GM21717 (cell line): ENCODE measurements at regions not wholly inside any gene's neighbourhood (a gene's known extent, or its start where the extent isn't known, plus 50 kb on each side); places are given as distances from the start of the nearest gene placed in this dataset.
A peak's percentile ranks its signal among the peaks of the same experiment; 100 is the strongest.

Source experiments
- ATAC-seq: cut with Tn5 transposase; IDR thresholded peaks from one replicate; pipeline ENCODE4 v1.9.1; 2021; ENCODE audit warnings: mild to moderate bottlenecking, moderate library complexity; ENCODE audit not compliant: unreplicated experiment

GRCh38 chr4:20395160-20395773 lies 143.6 kb downstream of the SLIT2 start:
- peak; percentile 67 for ATAC-seq

DNA sequence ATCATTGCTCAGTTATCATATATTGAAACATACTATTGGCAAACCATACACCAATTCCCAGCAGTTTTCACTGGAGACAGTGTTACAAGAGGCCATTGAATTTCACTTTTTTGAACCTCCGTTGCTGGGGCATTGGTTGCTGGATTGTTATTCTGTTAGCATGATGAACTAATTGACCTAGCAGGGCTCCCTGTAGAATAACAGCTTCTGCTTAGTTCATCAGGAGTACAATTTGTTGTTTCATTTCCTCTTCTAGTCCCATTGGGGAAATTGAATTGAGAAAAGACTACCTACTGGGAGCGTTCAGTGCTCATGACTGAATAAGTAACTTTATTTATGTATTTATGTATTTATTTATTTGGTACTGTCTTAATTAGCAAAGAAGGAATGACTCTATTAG lies 151.6 kb downstream of the SLIT2 start:
- no peak for ATAC-seq

GRCh38 chr4:20403846-20404245 lies 152.1 kb downstream of the SLIT2 start:
- no peak for ATAC-seq

GRCh38 chr4:20408611-20409010 lies 156.9 kb downstream of the SLIT2 start:
- ATAC-seq = no peak

- ATAC-seq = no peak
Observed at GRCh38 chr4:20412072-20412471, 160.4 kb downstream of the SLIT2 start.

DNA sequence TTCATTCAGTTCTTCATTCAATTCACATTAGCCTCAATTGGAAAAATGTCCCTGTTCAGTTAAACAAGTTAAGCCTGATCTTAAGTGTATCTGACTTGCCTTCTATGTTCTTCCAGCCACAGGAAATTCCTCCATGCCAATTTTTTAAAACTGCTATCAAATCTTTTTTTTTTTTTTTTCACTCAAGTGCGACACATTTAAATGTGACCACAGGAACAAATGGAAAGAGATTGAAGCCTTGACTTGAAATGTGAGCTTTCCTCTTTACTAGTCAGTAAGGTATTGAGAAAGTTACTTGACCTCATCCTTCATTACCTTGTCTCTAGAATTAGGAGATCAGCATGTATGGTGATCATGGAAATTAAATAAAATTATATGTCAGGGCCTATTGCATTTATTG lies 165.1 kb downstream of the SLIT2 start:
- ATAC-seq = no peak

GRCh38 chr4:20418861-20419451 lies 167.3 kb downstream of the SLIT2 start:
- ATAC-seq = peak; percentile 99

DNA sequence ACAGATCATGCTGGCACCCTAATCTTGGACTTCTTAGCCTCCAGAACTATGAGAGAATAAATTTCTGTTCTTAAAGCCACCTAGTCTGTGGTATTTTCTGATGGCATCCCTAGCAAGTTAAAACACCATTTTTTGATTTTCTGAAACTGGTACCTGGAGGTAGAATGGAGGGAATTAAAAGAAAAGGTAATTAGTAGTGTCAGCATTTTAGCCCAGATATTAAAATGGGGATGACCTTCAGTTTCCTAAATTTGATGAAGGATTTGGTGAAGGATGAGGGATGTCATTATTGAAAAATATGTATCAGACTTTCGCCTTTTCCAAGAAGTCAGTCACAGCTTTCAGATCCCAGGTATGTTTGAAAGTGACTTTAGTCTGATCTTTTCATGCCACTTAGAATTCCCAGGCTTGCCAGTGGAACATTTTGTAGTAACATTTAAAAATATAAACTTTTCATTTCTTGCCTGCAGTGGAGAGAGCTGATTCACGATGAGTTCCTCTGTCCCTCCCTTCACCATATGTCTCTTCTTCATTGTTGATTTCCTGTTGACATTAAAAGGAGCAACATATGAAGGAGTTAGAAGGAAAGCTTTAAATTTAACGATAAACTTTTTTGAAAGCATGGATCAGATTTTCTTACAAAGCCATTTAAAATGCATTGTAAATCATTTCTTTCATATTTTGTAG lies 169.4 kb downstream of the SLIT2 start:
- ATAC-seq = no peak

DNA sequence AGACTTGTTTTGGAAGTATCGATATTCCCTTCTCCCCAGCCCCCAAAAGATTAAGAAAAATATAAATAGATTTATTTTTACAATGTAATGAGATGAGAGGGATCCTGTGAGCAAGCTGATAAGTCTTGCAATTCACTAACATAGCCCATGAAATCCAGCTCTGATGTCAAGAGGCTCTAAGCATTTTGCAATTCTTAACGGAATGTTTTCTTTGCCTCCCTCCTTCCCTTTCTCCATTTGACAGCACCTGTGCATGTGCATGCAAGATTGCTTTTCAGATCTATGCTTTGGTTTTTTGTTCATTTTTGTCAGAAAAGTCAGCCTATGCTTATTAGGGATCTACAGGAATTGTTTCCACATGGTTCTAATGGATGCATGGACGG lies 169.9 kb downstream of the SLIT2 start:
- no peak for ATAC-seq

GRCh38 chr4:20422398-20422797 lies 170.7 kb downstream of the SLIT2 start:
- peak; percentile 71 for ATAC-seq

- no peak for ATAC-seq
Observed at GRCh38 chr4:20423420-20423819, 171.7 kb downstream of the SLIT2 start.

- ATAC-seq = no peak
Observed at GRCh38 chr4:20426028-20426427, 174.3 kb downstream of the SLIT2 start.

DNA sequence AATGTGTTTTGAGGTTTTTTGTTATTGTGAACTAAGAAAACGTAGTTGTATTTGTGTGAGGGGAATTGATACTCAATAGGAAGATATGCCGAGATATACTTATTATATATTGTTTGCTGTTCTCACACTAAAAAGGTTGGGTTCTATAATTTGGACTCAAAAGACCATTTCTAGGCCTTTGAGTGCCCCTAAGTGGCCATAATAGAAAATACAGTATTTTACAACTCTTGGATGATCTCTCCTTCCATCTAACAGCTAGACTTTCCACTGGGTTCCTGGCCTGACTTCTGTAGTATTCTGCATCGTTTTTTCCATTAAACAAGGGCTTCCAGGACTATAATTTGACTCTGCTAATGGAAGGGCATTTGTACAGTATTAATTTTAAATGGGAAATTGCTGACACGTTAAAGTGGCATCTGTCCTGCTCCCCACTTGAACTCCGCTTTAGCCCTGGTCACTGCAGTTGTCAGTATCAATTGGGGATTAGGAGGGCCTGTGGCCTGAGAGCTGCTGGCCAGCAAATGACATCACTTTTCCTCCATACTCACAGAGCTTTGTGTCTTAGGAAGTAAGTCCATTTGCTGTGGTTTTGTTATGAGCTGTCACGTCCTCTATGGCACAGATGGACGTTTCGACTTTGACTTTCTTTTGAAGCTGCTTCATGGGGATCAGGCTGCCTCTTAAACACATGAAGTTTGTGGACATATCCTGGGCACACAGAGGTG lies 176.9 kb downstream of the SLIT2 start:
- ATAC-seq = peak; percentile 62

DNA sequence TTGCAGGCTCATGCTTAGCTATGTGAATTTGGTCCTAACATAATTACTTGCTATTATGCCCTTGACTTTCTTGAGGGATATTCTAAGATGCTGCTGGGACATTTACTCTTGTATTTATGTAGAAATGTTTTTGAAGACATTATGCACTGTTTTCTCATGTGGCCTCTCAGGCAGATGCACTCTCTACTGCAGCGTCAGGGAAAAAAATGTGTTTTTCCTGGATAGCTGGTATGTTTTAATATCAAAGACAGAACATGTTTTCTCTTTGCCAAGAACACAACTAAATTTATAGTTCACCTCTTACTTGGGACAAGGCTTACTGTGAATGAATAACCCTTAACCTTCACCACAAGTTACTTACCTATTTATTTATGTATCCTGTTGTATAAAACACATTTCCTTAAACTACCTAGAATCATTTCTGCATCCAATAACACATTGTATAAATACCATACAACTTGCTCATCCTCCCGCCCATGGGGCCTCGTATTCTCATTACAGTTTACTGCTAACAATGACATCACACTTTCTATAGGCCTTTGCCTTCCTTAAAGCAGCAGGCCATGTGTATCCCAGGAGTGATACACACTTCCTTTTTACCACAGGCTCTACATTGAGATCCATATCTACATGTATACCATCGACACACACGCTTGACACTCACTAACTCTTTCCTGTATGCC lies 178.7 kb downstream of the SLIT2 start:
- no peak for ATAC-seq

GRCh38 chr4:20431543-20431951 lies 179.8 kb downstream of the SLIT2 start:
- no peak for ATAC-seq

DNA sequence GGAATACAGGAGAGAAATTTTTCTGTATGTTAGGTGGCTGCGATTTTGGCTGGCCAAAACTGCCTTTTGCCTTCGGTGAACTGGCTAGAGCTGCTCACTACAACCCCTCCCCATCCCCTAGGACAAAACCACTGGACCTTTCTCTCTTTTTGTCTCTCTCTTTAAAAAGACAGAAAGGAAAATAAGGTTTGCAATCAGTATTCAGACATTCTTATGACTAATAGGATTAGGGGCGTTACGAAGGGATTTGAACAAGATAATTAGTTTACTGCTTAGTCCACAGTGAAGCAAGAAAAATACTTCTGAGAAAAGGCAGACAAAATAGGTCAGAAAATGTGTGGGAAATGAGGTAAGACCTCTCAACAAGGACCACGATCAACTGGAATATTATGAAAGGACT lies 180.4 kb downstream of the SLIT2 start:
- no peak for ATAC-seq

DNA sequence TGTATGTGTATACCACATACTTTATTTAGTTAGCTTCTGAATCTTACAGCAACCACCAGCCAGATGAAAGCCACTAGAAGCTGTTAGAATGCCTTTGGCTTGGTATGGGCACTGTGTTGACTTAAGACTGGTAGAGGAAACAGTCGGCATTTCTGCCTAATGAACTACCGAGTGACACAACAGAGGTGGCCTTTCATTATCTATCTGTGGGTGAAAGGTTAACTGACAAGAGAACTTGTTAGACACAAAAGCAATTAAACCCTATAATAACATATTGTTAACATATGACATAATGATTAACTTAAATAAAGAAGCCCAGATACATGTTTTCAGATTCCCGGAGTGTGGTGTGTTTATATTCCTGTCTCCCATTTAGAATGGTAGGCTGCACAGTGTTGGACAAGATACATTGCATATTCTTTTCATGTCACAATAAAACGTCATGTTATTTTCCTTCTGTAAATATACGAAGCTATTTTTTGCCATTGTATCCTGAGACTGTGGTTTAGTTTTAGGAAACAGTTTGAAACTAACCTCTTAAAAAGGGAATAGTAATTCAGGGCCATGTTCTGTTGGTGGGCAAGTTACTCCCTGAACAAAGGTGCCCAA lies 181.5 kb downstream of the SLIT2 start:
- no peak for ATAC-seq

GRCh38 chr4:20440170-20440569 lies 188.5 kb downstream of the SLIT2 start:
- ATAC-seq = no peak

GRCh38 chr4:20443015-20443805 lies 191.5 kb downstream of the SLIT2 start:
- ATAC-seq = no peak
